ENCODE measurements at regions not wholly inside any gene's neighbourhood (a gene's known extent, or its start where the extent isn't known, plus 50 kb on each side); places are given as distances from the start of the nearest gene placed in this dataset.

- TF ChIP-seq, protein P1, sequence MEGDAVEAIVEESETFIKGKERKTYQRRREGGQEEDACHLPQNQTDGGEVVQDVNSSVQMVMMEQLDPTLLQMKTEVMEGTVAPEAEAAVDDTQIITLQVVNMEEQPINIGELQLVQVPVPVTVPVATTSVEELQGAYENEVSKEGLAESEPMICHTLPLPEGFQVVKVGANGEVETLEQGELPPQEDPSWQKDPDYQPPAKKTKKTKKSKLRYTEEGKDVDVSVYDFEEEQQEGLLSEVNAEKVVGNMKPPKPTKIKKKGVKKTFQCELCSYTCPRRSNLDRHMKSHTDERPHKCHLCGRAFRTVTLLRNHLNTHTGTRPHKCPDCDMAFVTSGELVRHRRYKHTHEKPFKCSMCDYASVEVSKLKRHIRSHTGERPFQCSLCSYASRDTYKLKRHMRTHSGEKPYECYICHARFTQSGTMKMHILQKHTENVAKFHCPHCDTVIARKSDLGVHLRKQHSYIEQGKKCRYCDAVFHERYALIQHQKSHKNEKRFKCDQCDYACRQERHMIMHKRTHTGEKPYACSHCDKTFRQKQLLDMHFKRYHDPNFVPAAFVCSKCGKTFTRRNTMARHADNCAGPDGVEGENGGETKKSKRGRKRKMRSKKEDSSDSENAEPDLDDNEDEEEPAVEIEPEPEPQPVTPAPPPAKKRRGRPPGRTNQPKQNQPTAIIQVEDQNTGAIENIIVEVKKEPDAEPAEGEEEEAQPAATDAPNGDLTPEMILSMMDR (IDR thresholded peaks at IDR 0.05) = no peak
- TF ChIP-seq POLR2A (IDR thresholded peaks at IDR 0.05) = no peak
Observed at GRCh38 chr11:19291064-19291463, 50.3 kb upstream of the E2F8 start.

All from breast epithelium (tissue), 3 donors.